SU-DHL-6 (cell line): ENCODE measurements at regions not wholly inside any gene's neighbourhood (a gene's known extent, or its start where the extent isn't known, plus 50 kb on each side); places are given as distances from the start of the nearest gene placed in this dataset.

Source experiments
- H2AFZ ChIP-seq: fragments of 200-600 bp; sonication (generic); 2 replicates; pipeline ENCODE4 v1.6.1; 2014; ENCODE audit warnings: low read depth, mild to moderate bottlenecking, moderate library complexity, mixed read lengths, antibody characterized with exemption, low read length; ENCODE audit not compliant: severe bottlenecking
- H3F3A ChIP-seq: fragments of 200-600 bp; shearing (Covaris generic); 2 replicates; pipeline ENCODE4 v1.6.0; 2016; ENCODE audit warnings: antibody characterized with exemption, mild to moderate bottlenecking; ENCODE audit not compliant: insufficient read depth
- H3K27ac ChIP-seq: fragments of 200-600 bp; sonication (generic); 2 replicates; pipeline ENCODE4 v1.5.1; 2016; ENCODE audit warnings: low read depth, mild to moderate bottlenecking, low read length, moderate library complexity, mixed read lengths
- H3K27me3 ChIP-seq: fragments of 200-600 bp; sonication (generic), shearing (Covaris generic); 2 replicates; pipeline ENCODE4 v1.6.0; 2014; ENCODE audit warnings: mild to moderate bottlenecking, low read length
- H3K36me3 ChIP-seq: fragments of 200-600 bp; sonication (generic); 2 replicates; pipeline ENCODE4 v1.6.1; 2014; ENCODE audit warnings: mild to moderate bottlenecking, low read length, mixed read lengths
- H3K4me2 ChIP-seq: fragments of 300-600, 200-600 bp; shearing (Covaris generic), sonication (generic); 2 replicates; pipeline ENCODE4 v1.6.0; 2014; ENCODE audit warnings: low read length, low read depth, mild to moderate bottlenecking; ENCODE audit not compliant: poor library complexity, severe bottlenecking
- H3K4me3 ChIP-seq: fragments of 200-600 bp; sonication (generic); 2 replicates; pipeline ENCODE4 v1.5.1; 2014; ENCODE audit warnings: antibody characterized with exemption, low read length, mild to moderate bottlenecking, mixed read lengths; ENCODE audit not compliant: insufficient read depth, poor library complexity, severe bottlenecking
- H3K79me2 ChIP-seq: fragments of 200-600 bp; sonication (generic); 2 replicates; pipeline ENCODE4 v1.6.1; 2014; ENCODE audit warnings: mild to moderate bottlenecking, low read length, moderate library complexity; ENCODE audit not compliant: insufficient read depth
- H3K9ac ChIP-seq: fragments of 200-600 bp; sonication (generic); 2 replicates; pipeline ENCODE4 v1.7.0; 2014; ENCODE audit warnings: mild to moderate bottlenecking, low read length
- H3K9me2 ChIP-seq: fragments of 200-600 bp; sonication (generic); replicated peaks from 2 replicates; pipeline ENCODE4 v1.6.1; 2014; ENCODE audit warnings: low read length; ENCODE audit not compliant: insufficient read depth
- H3K9me3 ChIP-seq: fragments of 200-600 bp; sonication (generic); 2 replicates; pipeline ENCODE4 v1.6.1; 2014; ENCODE audit warnings: low read length, mixed read lengths; ENCODE audit not compliant: insufficient read depth
- H4K20me1 ChIP-seq: fragments of 200-600 bp; sonication (generic); 2 replicates; pipeline ENCODE4 v1.6.1; 2014; ENCODE audit warnings: low read depth, mild to moderate bottlenecking, antibody characterized with exemption, low read length, moderate library complexity, mixed read lengths
- CTCF ChIP-seq: fragments of 200-600 bp; sonication (generic); IDR thresholded peaks from one replicate; pipeline ENCODE4 v1.5.1; 2017; ENCODE audit warnings: antibody characterized with exemption, mild to moderate bottlenecking, low read length, moderate library complexity; ENCODE audit not compliant: insufficient read depth, poor library complexity, severe bottlenecking
- EZH2phosphoT487 ChIP-seq: fragments of 200-600 bp; sonication (generic), shearing (Covaris generic); conservative IDR thresholded peaks from 2 replicates; pipeline ENCODE4 v1.6.1; 2018; ENCODE audit warnings: mild to moderate bottlenecking, antibody characterized with exemption, low read length, moderate library complexity, mixed read lengths

GRCh38 chr3:154050766-154051165 lies 70.4 kb upstream of the ARHGEF26 start:
- Histone ChIP-seq H3K36me3 (no peaks in the 10 kb centered on the region), H3K4me2 (no peak overlapping the region), H3K9me3 (no peaks in the 10 kb centered on the region), H3K27ac (no peak overlapping the region), H3K27me3 (no peaks in the 10 kb centered on the region), H3K9me2 (no peaks in the 10 kb centered on the region), H3F3A (no peaks in the 10 kb centered on the region), H3K79me2 (no peaks in the 10 kb centered on the region), H4K20me1 (no peaks in the 10 kb centered on the region), H3K4me3 (no peak overlapping the region), H3K9ac (no peak overlapping the region), H2AFZ (no peak overlapping the region)
- TF ChIP-seq EZH2phosphoT487: no peak
- TF ChIP-seq CTCF: no peak

- H3K9ac ChIP-seq: no peak overlapping the region
Measured at GRCh38 chr3:154059833-154060232, 61.4 kb upstream of the ARHGEF26 start.

GRCh38 chr3:154060238-154061000 lies 60.8 kb upstream of the ARHGEF26 start:
- no peaks in the 10 kb centered on the region for H3K9me2 ChIP-seq
- no peak overlapping the region for H2AFZ ChIP-seq
- no peaks in the 10 kb centered on the region for H4K20me1 ChIP-seq
- no peak overlapping the region for H3K4me3 ChIP-seq
- no peaks in the 10 kb centered on the region for H3K36me3 ChIP-seq
- no peaks in the 10 kb centered on the region for H3K9me3 ChIP-seq
- no peak overlapping the region for H3K27ac ChIP-seq
- H3K9ac ChIP-seq: no peak overlapping the region
- no peak overlapping the region for H3K4me2 ChIP-seq
- no peaks in the 10 kb centered on the region for H3K27me3 ChIP-seq
- no peaks in the 10 kb centered on the region for H3K79me2 ChIP-seq
- TF ChIP-seq CTCF (no peak), EZH2phosphoT487 (no peak)
- no peaks in the 10 kb centered on the region for H3F3A ChIP-seq

More at GRCh38 chr3:154059833-154060232, 61.4 kb upstream of the ARHGEF26 start:
- Histone ChIP-seq H4K20me1 (no peaks in the 10 kb centered on the region), H3K4me2 (no peak overlapping the region), H3K9me2 (no peaks in the 10 kb centered on the region), H2AFZ (no peak overlapping the region), H3F3A (no peaks in the 10 kb centered on the region), H3K36me3 (no peaks in the 10 kb centered on the region), H3K4me3 (no peak overlapping the region), H3K27me3 (no peaks in the 10 kb centered on the region), H3K27ac (no peak overlapping the region), H3K9me3 (no peaks in the 10 kb centered on the region), H3K79me2 (no peaks in the 10 kb centered on the region)
- TF ChIP-seq CTCF: no peak
- no peak for TF ChIP-seq EZH2phosphoT487
